Hepatocyte (in vitro differentiated cells): ENCODE measurements at regions not wholly inside any gene's neighbourhood (a gene's known extent, or its start where the extent isn't known, plus 50 kb on each side); places are given as distances from the start of the nearest gene placed in this dataset.

Experiments used
- DNase-seq: peaks from one replicate; pipeline ENCODE4 v3.0.0-alpha.2; 2016; ENCODE audit warnings: low spot score
- H2AFZ ChIP-seq: fragments of 200-600 bp; sonication (generic); 2 replicates; pipeline ENCODE4 v1.6.0; 2016; ENCODE audit warnings: antibody characterized with exemption, mild to moderate bottlenecking
- H3K27ac ChIP-seq: fragments of 200-600 bp; sonication (generic); 2 replicates; pipeline ENCODE4 v1.5.1; 2016; ENCODE audit warnings: mild to moderate bottlenecking
- H3K27me3 ChIP-seq: fragments of 200-600 bp; sonication (generic); 2 replicates; pipeline ENCODE4 v1.6.1; 2016
- H3K36me3 ChIP-seq: fragments of 200-600 bp; sonication (generic); replicated peaks from 2 replicates; pipeline ENCODE4 v1.5.1; 2016; ENCODE audit warnings: low read depth; ENCODE audit not compliant: insufficient read depth
- H3K4me1 ChIP-seq: fragments of 200-600 bp; sonication (generic); 2 replicates; pipeline ENCODE4 v1.5.1; 2016; ENCODE audit warnings: mild to moderate bottlenecking, moderate library complexity; ENCODE audit not compliant: insufficient read depth
- H3K4me2 ChIP-seq: fragments of 200-600 bp; sonication (generic); 2 replicates; pipeline ENCODE4 v1.6.0; 2016
- H3K4me3 ChIP-seq: fragments of 200-600 bp; sonication (generic); 2 replicates; pipeline ENCODE4 v1.5.1; 2016; ENCODE audit warnings: mild to moderate bottlenecking
- H3K79me2 ChIP-seq: fragments of 200-600 bp; sonication (generic); 2 replicates; pipeline ENCODE4 v1.6.0; 2017; ENCODE audit warnings: mild to moderate bottlenecking
- H3K9me2 ChIP-seq: fragments of 200-600 bp; sonication (generic); replicated peaks from 2 replicates; pipeline ENCODE4 v1.6.0; 2017; ENCODE audit warnings: mild to moderate bottlenecking; ENCODE audit not compliant: insufficient read depth
- H3K9me3 ChIP-seq: fragments of 200-600 bp; sonication (generic); 2 replicates; pipeline ENCODE4 v1.5.1; 2016; ENCODE audit warnings: low read depth, mild to moderate bottlenecking
- H4K20me1 ChIP-seq: fragments of 200-600 bp; sonication (generic); 2 replicates; pipeline ENCODE4 v1.6.0; 2016; ENCODE audit warnings: mild to moderate bottlenecking; ENCODE audit not compliant: insufficient read depth, poor library complexity, severe bottlenecking
- EZH2 ChIP-seq: fragments of 200-600 bp; sonication (generic); IDR thresholded peaks from 2 replicates; pipeline ENCODE4 v1.6.1; 2016; ENCODE audit warnings: antibody characterized with exemption, mild to moderate bottlenecking, borderline replicate concordance
- EZH2phosphoT487 ChIP-seq: fragments of 200-600 bp; sonication (generic); IDR thresholded peaks from one replicate; pipeline ENCODE4 v1.6.1; 2018; ENCODE audit warnings: antibody characterized with exemption, mild to moderate bottlenecking, low read depth, moderate library complexity; ENCODE audit not compliant: unreplicated experiment, severe bottlenecking
- WGBS: methylation state at CpG from one replicate; pipeline ENCODE4 v1.1.6; 2016; ENCODE audit warnings: low lambda C conversion rate; ENCODE audit errors: missing lambda C conversion rate; 5-methylcytosine and 5-hydroxymethylcytosine counted together
- TF ChIP-seq, protein P1 (sequence below): fragments of 200-600 bp; sonication (generic); IDR thresholded peaks from 2 replicates; pipeline ENCODE4 v1.5.1; 2016; ENCODE audit warnings: antibody characterized with exemption, mild to moderate bottlenecking; ENCODE audit not compliant: poor library complexity

GRCh38 chr5:91235271-91235694 lies 147.8 kb downstream of the ARRDC3 start:
- no peak overlapping the region for H3K4me2 ChIP-seq
- no peaks in the 10 kb centered on the region for H4K20me1 ChIP-seq
- no peaks in the 10 kb centered on the region for H3K79me2 ChIP-seq
- H3K9me2 ChIP-seq = no peaks in the 10 kb centered on the region
- no peak for TF ChIP-seq EZH2
- no peak for TF ChIP-seq EZH2phosphoT487
- TF ChIP-seq, protein P1, sequence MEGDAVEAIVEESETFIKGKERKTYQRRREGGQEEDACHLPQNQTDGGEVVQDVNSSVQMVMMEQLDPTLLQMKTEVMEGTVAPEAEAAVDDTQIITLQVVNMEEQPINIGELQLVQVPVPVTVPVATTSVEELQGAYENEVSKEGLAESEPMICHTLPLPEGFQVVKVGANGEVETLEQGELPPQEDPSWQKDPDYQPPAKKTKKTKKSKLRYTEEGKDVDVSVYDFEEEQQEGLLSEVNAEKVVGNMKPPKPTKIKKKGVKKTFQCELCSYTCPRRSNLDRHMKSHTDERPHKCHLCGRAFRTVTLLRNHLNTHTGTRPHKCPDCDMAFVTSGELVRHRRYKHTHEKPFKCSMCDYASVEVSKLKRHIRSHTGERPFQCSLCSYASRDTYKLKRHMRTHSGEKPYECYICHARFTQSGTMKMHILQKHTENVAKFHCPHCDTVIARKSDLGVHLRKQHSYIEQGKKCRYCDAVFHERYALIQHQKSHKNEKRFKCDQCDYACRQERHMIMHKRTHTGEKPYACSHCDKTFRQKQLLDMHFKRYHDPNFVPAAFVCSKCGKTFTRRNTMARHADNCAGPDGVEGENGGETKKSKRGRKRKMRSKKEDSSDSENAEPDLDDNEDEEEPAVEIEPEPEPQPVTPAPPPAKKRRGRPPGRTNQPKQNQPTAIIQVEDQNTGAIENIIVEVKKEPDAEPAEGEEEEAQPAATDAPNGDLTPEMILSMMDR = no peak
- no peaks in the 10 kb centered on the region for H3K27me3 ChIP-seq
- H3K9me3 ChIP-seq = no peaks in the 10 kb centered on the region
- 70% methylated on average over 2 of the region's 2 CpGs for WGBS
- H3K36me3 ChIP-seq = no peaks in the 10 kb centered on the region
- no peak overlapping the region for H2AFZ ChIP-seq
- H3K27ac ChIP-seq = no peak overlapping the region
- no peaks in the 10 kb centered on the region for H3K4me1 ChIP-seq
- no peak overlapping the region for H3K4me3 ChIP-seq
- DNase-seq = no peak

DNA sequence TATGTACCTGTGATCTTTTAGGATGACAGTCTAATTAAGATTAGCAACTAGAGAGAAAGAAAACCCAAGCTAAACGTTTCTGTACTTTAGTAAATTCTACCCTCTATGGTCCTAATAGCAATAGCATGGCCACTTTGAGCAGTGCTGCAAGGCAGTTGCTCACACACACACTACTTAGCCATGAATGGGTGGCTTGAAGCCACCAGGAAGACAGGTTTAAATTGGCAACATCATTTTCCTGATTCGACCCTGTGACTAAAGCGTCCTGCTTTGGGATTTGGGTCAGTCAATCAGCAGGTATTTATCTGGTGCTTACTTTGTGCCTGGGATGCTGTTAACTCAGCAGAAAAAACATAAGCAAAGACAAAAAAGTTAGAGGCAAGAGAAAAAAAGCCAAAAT lies 150.6 kb downstream of the ARRDC3 start:
- Histone ChIP-seq H2AFZ (no peak overlapping the region), H3K4me1 (no peaks in the 10 kb centered on the region), H3K27me3 (no peaks in the 10 kb centered on the region), H3K9me3 (no peaks in the 10 kb centered on the region), H3K4me2 (no peak overlapping the region), H4K20me1 (no peaks in the 10 kb centered on the region), H3K9me2 (no peaks in the 10 kb centered on the region), H3K4me3 (no peak overlapping the region), H3K79me2 (no peaks in the 10 kb centered on the region), H3K27ac (no peak overlapping the region), H3K36me3 (no peaks in the 10 kb centered on the region)
- no peak for DNase-seq
- WGBS = 52% methylated on average over 3 of the region's 3 CpGs
- TF ChIP-seq, protein P1 = no peak
- TF ChIP-seq EZH2 (no peak), EZH2phosphoT487 (no peak)

- no peaks in the 10 kb centered on the region for H3K79me2 ChIP-seq
- no peaks in the 10 kb centered on the region for H3K4me1 ChIP-seq
- H3K36me3 ChIP-seq = no peaks in the 10 kb centered on the region
- H3K9me3 ChIP-seq = no peaks in the 10 kb centered on the region
- TF ChIP-seq, protein P1 = no peak
- TF ChIP-seq EZH2phosphoT487 (no peak), EZH2 (no peak)
- H3K9me2 ChIP-seq = no peaks in the 10 kb centered on the region
- no peak overlapping the region for H2AFZ ChIP-seq
- no peak overlapping the region for H3K4me3 ChIP-seq
- no peaks in the 10 kb centered on the region for H4K20me1 ChIP-seq
- H3K4me2 ChIP-seq = no peak overlapping the region
- no peak for DNase-seq
- H3K27ac ChIP-seq = no peak overlapping the region
- no peaks in the 10 kb centered on the region for H3K27me3 ChIP-seq
- WGBS = 74% methylated on average over 1 of the region's 1 CpG
Measured at GRCh38 chr5:91229031-91229727, 153.9 kb downstream of the ARRDC3 start.

DNA sequence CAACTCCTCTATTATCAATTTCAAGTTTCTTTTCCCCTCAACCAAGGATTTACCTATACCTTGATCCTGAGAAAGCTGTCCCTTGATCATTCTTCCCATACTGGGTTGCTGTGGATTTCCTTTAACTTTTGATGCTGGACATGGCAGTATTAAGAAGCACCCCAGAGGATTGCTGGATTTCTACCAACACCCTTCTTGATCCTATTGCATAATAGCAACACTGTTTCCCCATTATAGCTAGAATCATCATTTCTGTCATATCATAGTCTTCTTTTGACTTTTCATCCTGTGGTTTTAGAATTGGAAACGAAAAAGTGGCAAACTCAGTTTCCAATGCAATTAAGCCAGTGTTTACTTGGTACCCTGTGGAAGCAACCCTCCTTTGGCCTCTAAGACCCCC lies 154.9 kb downstream of the ARRDC3 start:
- Histone ChIP-seq H3K27ac (no peak overlapping the region), H3K36me3 (no peaks in the 10 kb centered on the region), H3K27me3 (no peaks in the 10 kb centered on the region), H4K20me1 (no peaks in the 10 kb centered on the region), H3K4me3 (no peak overlapping the region), H3K9me3 (no peaks in the 10 kb centered on the region), H3K9me2 (no peaks in the 10 kb centered on the region), H3K4me2 (no peak overlapping the region), H2AFZ (no peak overlapping the region), H3K79me2 (no peaks in the 10 kb centered on the region), H3K4me1 (no peaks in the 10 kb centered on the region)
- 95% methylated on average over 1 of the region's 1 CpG for WGBS
- DNase-seq = no peak
- no peak for TF ChIP-seq EZH2phosphoT487
- TF ChIP-seq EZH2 = no peak
- TF ChIP-seq, protein P1 = no peak
